CD4-positive, alpha-beta T cell treated with Interleukin-12 subunit alpha and Interleukin-12 subunit beta, for 1 hour (primary cell): ENCODE measurements at regions not wholly inside any gene's neighbourhood (a gene's known extent, or its start where the extent isn't known, plus 50 kb on each side); places are given as distances from the start of the nearest gene placed in this dataset.

Experiments
- DNase-seq: peaks from one replicate; pipeline ENCODE4 v3.0.0-alpha.2; 2020

GRCh38 chr14:54098536-54098935, 141.9 kb upstream of the BMP4 start:
- no peak for DNase-seq

- no peak for DNase-seq
These were observed 145.4 kb upstream of the BMP4 start for GRCh38 chr14:54102051-54102456.

GRCh38 chr14:54102530-54102929, 145.9 kb upstream of the BMP4 start:
- no peak for DNase-seq

GRCh38 chr14:54104601-54105145, 148.0 kb upstream of the BMP4 start:
- no peak for DNase-seq

- DNase-seq, result no peak
These were observed 148.8 kb upstream of the BMP4 start for GRCh38 chr14:54105406-54105805.

- DNase-seq, result no peak
These were observed 149.3 kb upstream of the BMP4 start for GRCh38 chr14:54105898-54106297.

GRCh38 chr14:54106661-54107377, 150.2 kb upstream of the BMP4 start:
- DNase-seq, result no peak

GRCh38 chr14:54108481-54109471, 152.2 kb upstream of the BMP4 start:
- DNase-seq, result no peak

- no peak for DNase-seq
These were observed 153.0 kb upstream of the BMP4 start for GRCh38 chr14:54109521-54110120.

- no peak for DNase-seq
These were observed 158.3 kb upstream of the BMP4 start for GRCh38 chr14:54114941-54115340.

GRCh38 chr14:54116198-54116885, 159.7 kb upstream of the BMP4 start:
- DNase-seq, result no peak

GRCh38 chr14:54116972-54117371, 160.3 kb upstream of the BMP4 start:
- no peak for DNase-seq

GRCh38 chr14:54117396-54117795, 160.8 kb upstream of the BMP4 start:
- DNase-seq, result no peak

GRCh38 chr14:54117924-54118323, 161.3 kb upstream of the BMP4 start:
- DNase-seq, result no peak

- no peak for DNase-seq
These were observed 163.6 kb upstream of the BMP4 start for GRCh38 chr14:54120260-54120659.

- no peak for DNase-seq
These were observed 164.9 kb upstream of the BMP4 start for GRCh38 chr14:54121466-54122027.

- no peak for DNase-seq
These were observed 167.2 kb upstream of the BMP4 start for GRCh38 chr14:54123841-54124240.

GRCh38 chr14:54125109-54125508, 168.5 kb upstream of the BMP4 start:
- no peak for DNase-seq

- DNase-seq, result no peak
These were observed 170.3 kb upstream of the BMP4 start for GRCh38 chr14:54126947-54127346.

- no peak for DNase-seq
These were observed 170.9 kb upstream of the BMP4 start for GRCh38 chr14:54127526-54127925.

- no peak for DNase-seq
These were observed 173.4 kb upstream of the BMP4 start for GRCh38 chr14:54129850-54130640.
